ENCODE measurements at regions not wholly inside any gene's neighbourhood (a gene's known extent, or its start where the extent isn't known, plus 50 kb on each side); places are given as distances from the start of the nearest gene placed in this dataset.
A peak's percentile ranks its signal among the peaks of the same experiment; 100 is the strongest.
"Not testable (repeated sequence)": the region's sequence is repeated elsewhere in the genome, so short reads cannot be mapped to it uniquely, and the experiment has no call there.

GRCh38 chr12:91880528-91880927 lies 265.1 kb downstream of the BTG1 start:
- no peak for DNase-seq

DNA sequence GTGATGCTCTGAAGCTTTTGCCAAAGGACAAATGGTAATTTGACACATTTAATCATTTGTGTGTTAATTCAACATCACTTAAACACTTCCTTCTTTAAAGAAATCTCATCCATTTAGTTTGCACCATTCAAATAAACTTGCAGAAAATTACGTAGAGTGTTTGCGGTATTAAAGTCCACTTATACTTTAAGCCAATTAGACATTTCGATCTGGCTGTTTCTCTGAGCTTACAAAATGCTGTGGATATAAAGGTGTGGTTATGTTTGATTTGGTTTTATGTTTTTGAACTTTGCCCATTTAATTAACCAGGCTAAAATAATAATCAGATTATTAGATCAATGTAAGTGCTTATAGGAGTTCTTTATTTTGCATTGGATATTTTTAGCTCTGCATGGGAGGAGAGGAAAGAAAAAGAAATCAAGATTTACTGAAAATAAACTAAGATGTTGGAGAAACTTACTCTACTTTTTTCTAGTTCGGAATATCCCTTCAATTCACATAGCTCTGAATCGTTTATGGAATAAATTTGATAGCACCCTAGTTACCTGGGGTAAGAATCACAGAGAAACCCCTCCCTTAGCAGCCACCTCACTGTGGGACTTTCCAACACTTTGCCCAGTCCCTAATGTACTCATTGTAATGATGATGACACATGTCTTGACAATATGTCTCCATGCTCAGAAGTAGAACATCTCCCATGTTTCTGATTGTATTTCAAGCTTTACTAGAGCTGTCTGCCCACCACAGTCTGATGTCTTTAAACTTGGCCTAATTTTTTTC lies 268.0 kb downstream of the BTG1 start:
- DNase-seq, result no peak

DNA sequence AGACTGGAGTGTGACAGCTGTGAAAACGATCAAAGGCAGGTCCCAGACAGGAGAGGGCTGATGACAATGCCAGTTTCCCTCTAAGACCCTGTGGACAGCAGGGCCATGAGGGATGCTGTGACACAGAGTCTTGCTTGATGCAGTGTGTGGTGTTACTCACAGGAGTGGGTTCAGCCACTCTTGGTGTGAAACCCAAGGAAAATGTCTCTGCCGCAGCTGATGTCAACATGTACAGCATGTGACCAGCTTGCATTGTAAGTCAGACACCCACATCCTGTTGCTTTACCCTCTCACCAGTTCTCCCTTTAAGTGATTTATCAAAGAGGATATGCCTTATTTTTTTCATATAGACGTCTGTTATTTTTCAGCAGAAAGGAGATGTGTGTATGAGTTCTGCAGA lies 268.6 kb downstream of the BTG1 start:
- DNase-seq, result peak; percentile 39

GRCh38 chr12:91875671-91876070 lies 270.0 kb downstream of the BTG1 start:
- not testable (repeated sequence) for DNase-seq

GRCh38 chr12:91874086-91874865 lies 271.4 kb downstream of the BTG1 start:
- no peak for DNase-seq

DNA sequence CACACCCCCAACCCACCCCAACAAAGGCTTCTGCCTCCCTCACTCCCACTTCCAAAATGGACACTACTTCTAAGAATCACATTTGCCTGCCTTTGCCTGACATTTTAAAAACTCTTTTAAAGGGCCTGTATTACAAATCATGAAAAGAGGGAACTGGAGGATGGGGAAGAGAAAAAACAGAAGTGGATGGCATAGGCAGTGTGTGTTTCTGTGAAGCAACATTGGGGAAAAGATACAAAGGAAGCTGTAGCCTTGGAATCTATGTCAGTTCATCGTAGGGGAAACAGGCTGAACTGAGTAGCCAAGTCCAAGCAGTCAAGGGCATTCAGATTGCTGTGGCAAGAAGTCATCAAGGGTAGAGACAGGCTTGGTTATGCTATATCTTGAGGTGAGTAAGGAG lies 273.9 kb downstream of the BTG1 start:
- no peak for DNase-seq

DNA sequence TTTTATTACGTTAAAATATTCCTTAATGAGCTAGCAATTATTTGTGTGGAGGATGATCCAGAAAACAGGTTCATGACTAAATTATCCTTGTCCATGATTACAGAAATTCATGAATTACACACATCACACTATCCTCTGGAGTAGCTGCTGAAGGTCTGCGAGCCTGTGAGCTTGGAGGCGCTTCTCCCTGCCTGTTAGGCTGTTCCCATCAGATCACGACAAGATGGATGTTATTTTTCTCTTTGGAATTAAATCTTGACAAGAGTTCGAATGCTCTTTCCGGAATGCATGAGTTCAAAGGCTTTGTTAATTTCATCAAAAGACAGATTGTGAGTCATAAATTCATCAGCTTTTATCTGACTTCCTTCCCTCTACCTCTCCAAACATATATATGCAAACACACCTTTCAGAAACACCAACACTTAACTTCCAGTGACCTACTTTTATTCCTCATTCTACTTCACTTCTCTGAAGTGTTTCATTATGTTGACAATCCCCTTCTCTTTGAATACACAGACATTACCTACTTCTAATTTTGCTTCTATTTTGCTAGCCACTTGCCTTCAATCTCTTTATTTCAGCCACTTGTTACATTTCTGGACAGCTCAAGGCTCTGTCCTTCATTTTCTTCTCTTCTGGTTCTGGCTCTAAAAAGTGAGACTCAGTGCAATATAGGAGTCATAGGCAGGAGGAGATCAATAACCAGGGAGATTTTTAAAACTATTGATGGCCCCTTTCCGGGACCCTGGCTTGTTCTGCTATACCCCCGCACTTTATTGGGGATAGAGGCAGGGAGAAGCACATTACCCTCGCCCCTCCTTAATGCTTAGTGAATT lies 274.6 kb downstream of the BTG1 start:
- no peak for DNase-seq

DNA sequence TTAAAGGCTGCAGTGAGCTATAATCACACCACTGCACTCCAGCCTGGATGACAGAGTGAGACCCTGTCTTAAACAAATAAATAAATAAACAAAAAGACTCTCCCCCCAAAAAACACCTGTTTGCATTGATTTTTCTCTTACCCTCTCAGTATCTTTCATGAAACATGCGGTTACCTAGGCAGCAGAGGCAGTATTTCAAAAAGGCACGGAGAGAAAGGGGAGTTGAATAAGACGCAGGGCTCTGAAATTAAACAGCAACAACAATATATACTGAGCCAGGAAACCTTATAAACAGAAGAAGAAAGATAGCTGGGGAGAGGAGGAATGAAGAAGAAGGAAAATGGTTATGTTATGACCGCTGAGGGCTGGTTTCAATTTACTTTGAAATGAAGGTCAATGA lies 277.6 kb downstream of the BTG1 start:
- no peak for DNase-seq

DNA sequence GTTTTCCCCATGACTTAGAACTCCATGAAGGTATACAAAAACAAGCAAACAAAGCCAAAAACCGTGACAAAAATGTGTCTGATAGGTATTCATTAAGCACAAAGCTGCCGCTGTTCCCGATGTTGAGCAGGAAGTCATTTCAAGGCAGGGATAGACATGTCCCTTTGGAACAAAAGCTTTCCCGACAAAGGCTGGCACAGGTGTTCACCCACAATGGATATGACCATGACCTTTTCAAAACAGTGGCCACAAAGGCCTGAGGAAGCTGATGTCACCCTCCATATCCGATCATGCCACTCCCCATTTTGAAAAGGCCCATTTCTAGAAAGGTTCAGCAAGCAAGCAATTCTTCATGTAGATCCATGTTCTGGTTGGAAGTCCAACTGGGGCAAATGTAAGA lies 279.1 kb downstream of the BTG1 start:
- DNase-seq, result no peak

- no peak for DNase-seq
Observed at GRCh38 chr12:91863702-91864101, 281.9 kb downstream of the BTG1 start.

DNA sequence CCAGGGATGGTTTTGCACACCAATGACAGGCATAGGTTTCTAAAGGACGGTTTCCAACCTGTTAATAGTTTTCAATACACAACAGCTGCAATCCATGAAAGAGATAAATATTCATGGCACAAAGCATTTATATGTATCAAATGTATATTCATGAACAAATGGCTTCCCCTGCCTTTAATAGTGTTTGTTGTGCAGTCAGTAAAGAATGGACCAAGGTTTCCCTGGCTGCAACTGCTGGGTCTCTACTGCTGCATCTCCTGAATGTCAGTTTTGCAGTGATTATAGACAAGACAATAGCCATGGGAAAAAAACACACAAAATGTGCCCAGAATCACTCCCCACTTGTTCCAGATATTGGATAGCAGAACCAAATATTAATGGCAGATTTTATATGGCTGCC lies 284.1 kb downstream of the BTG1 start:
- no peak for DNase-seq

DNA sequence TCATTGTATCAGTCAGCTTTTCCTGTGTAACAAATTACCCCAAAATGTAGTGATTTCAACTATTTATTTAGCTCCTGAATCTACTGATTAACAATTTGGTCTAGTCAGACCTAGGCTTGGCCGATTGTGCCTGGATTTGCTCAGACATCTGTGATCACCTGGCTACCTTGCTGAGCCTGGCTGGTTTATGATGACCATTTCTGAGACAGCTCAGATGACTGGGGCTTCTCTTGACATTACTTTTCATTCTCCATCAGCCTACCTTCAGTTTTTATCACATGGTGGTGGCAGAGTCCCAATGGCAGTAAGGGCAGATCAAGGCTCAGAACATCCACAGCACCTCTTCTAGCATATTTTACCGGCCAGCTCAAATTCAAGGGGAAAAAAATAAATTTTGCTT lies 286.3 kb downstream of the BTG1 start:
- no peak for DNase-seq

DNA sequence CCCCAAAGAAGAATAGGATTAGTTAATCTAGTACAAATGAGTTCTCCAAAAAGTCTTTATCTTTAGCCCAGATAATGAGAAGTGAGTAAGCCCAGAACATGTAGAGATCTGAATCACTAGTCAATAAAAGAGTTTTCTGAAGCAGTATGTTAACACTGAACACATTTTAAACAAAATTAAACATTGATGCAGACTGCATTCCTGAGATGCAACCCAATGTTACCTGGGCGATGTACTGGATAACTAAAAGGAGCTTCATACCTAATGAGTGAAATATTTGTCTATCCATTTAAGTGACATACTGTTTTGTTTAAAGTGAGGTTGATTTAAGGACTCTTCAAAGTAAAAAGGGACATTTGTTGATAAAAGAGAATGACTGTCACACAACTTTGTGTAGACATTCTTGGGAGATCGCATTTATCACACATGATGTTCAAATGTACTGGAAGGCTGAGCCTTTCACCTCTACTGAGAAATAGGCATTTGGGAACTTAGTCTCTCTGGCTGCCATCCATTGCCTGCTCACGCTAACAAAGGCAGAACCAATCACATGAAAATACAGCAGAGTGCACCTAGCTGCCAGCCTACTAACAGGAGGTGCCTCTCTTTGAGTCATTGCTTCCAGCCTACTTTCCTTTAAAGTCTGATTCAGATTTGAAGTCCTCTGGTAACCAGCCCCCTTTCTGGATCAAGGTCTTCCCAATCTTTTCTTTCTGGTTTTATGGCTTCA lies 287.7 kb downstream of the BTG1 start:
- no peak for DNase-seq

GRCh38 chr12:91854725-91855124 lies 290.9 kb downstream of the BTG1 start:
- DNase-seq, result no peak

DNA sequence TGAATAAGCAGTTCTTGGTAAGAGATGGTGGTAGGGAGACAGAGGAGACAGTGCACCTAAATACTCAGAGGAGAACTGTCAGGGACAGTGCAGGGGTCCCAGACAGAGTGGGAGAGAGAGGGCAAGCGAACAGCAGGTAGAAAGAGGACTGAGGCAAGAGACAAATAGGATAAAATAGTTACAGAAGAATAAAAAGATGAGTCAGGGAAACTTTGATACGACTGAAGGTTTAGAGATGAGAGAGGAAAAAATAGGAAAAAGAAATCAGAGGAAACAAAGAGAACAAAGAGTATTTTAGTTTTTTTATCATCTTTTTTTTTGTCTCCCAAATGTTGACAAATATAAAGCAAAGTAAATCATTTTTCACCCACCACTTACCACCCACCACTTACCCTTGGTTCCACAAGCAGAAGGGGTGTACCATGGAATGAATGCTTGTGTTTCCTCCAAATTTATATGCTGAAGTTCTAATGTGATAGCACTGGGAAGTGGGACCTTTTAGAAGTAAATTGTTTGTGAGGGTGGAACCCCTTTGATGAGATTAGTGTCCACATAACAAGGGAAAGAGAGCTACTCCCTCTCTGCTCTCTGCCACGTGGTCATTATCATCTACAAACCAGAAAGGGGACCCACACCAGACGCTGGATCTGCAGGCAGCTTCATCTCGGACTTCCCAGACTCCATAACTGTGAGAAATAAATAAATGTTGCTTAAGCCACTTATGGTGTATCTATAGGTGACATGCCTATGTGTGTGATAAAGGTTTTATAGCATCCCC lies 292.1 kb downstream of the BTG1 start:
- no peak for DNase-seq

- DNase-seq, result no peak
Observed at GRCh38 chr12:91852634-91853033, 293.0 kb downstream of the BTG1 start.

- DNase-seq, result no peak
Observed at GRCh38 chr12:91851741-91852477, 293.7 kb downstream of the BTG1 start.

- DNase-seq, result no peak
Observed at GRCh38 chr12:91846466-91847055, 299.1 kb downstream of the BTG1 start.

- DNase-seq, result no peak
Observed at GRCh38 chr12:91845365-91845764, 300.3 kb downstream of the BTG1 start.

DNA sequence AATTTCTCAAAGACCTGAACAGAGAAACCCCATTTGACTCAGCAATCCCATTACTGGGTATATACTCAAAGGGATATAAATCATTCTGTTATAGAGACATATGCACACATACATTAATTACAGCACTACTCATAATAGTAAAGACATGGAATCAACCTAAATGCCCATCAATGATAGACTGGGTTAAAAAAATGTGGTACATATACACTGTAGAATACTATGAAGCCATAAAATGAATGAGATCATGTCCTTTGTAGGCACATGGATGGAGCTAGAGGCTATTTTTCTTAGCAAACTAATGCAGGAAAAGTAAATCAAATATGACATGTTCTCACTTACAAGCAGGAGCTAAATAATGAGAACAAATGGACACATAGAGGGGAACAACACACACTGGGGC lies 303.8 kb downstream of the BTG1 start:
- no peak for DNase-seq

GRCh38 chr12:91836696-91837095 lies 308.9 kb downstream of the BTG1 start:
- DNase-seq, result no peak
